GM19395 (cell line): ENCODE measurements at regions not wholly inside any gene's neighbourhood (a gene's known extent, or its start where the extent isn't known, plus 50 kb on each side); places are given as distances from the start of the nearest gene placed in this dataset.

ENCODE experiments used
- ATAC-seq: cut with Tn5 transposase; IDR thresholded peaks from one replicate; pipeline ENCODE4 v1.9.1; 2021; ENCODE audit warnings: mild to moderate bottlenecking, moderate library complexity; ENCODE audit not compliant: unreplicated experiment

DNA sequence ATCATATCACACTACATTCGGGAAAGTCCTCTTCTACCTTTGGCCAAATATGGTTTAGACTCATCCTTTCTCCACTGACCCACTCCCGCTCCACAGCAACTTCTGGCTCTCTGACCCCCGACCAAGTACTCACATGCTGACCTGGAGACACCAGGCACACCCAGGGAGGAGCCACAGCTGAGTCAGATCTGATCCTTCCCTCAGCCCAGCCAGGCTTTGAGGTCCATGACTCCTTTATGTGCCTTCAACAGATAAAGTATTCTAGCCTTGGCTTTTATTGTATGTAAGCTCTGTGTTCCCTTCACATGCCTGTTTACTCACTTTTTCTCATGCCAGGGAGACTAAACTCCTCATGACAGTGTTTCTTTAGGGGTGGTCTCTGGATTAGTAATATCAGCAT is 166.9 kb upstream of the UMPS start:
- no peak for ATAC-seq

DNA sequence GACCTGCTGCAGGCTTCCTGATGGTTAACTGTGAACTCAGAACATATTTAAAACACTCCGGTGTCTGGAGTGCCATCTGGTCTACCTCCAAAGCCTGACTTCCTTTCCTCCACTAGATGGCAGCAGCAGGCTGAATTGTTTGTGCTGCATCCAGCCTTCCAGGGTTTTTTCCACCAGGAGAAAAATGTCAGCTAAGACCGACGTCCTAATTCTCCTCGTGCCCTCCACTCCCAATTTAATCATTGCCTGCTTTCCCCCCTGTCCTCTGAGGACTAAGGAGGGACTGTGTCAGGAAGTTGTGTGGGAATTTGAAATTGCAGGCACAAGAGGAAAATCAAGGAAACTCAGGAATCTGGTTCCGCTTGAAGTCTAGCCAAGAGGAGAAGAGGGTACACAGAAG is 165.2 kb upstream of the UMPS start:
- ATAC-seq, result no peak

DNA sequence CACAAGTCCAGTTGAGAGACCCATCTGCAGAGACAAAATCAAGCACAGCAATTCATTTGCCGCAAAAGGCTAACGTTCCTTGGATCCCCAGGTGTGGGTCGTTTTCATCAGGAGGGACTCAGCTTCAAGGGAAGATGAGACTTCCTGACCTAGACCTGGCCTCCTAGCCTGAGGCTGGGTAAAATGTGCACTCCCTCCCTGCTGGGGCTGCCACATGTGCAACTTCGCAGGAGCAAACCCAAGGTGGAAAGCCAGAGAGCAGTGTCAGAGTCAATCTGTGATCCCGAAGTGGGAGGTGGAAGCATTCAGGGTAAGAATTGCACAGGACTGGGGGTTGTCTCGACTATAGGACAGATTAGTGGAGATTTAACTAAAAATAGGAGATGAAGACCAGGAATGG is 164.7 kb upstream of the UMPS start:
- no peak for ATAC-seq

DNA sequence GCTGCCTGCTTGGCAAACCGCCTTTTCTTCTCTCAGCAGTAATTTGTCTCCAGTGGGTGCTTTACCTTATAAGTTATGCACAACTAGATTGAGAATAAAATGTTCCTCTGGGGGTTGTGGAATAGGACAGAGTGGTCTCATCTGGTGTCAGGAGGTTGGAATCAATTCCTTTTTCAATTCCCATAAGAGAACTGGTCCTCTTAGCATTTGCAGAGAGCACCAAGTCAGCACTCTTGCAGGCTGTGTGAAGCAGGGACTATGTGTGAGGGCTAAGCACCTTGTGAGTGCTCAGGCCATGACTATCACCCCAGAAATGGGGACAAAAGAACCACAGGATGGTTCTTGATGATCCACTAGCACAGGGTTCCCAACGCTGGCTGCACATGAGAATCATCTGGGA is 163.6 kb upstream of the UMPS start:
- no peak for ATAC-seq

DNA sequence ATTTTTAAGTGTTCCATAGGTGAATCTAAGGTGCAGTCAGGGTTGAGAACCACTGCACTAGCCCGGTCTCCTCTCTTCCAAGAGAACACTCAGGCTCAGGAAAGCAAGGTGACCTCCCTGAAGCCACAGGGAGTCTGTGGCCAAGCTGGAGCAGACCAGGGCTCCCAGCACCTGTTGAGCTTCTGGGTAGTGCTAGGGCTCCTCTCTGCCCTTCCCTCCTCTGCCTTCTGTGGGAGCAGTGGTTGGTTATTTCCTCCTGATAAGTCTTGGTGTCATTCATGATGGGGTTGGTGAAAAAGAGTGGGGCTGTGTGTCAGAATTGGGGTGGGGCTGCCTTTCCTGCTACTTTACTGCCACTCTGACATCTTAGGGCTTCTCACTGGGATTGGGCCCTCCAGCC is 163.1 kb upstream of the UMPS start:
- ATAC-seq, result no peak

DNA sequence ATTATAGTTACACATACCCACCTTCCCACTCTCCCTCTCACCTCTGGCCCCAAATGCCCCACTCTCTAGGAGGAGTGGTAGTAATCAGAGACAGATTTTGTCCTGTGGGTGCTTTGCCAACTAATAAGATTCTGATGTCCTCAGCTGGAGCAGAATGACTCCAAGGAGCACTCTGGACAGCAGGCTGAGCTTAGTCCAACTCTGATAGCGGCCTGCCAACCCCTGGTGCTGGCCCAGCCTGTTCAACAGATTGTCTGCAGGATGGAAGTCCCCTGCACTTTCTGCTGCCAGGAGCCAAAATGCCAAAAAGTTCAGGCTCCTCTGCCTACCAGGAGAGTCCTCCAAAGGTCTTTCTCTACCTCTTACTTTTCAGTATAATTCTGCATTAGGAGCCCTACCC is 160.5 kb upstream of the UMPS start:
- no peak for ATAC-seq

DNA sequence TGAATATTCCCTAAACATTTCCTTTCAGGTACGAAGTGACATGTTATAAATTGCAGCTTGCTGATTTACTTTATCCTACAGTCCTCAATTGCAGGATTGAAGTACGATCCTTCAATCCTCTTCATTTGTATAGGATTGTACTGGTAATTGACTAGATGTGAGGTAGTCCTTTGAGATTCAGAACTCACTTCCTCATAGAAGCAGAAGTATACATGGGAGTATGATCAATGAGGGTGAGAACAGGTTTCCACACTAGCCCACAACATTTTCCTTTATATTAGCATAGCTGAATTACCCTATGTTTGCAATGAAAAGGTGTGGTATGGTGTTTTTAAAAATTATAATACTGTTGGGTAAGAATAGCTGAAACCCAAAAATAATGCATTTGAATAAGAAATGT is 160.0 kb upstream of the UMPS start:
- no peak for ATAC-seq

DNA sequence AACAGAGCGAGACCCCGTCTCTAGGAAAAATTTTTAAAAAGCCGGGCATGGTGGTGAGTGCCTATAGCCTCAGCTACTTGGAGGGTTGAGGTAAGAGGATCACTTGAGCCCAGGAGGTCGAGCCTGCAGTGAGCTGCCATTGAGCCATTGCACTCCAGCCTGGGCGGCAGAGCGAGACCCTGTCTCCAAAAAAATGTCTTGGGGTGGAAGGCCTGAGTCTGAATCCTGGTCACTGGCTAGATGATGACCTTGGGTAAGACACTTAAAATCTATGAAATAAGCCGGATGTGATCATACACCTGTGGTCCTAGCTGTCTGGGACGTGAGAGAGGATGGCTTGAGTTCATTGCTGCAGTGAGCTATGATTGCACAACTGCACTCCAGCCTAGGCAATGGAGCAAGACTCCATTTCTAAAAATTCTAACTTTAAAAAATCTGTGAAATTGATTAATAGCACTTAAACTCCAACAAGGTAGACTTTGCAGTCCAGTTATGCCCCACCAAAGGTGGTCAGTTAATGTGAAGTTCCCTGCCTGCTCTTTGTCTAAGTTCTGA is 157.3 kb upstream of the UMPS start:
- no peak for ATAC-seq

DNA sequence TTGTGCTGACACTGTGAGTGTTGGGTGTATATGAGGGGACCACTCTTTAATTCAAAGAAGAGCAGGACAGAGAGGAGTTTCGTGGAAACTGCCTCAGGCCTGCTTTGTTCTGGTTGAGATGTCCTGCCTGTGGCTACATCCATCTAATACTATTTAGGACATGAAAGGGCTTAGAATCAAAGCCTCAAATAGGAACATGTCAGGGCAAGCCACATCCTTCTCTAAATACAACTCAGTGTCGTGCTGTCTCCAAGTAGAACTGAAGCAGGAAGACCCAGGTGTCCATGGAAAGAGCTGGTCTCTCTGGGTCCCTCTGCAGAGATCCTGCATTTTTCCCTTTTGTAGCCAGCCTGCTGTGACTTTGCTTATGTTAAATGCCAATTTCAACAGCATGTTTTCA is 156.2 kb upstream of the UMPS start:
- no peak for ATAC-seq

DNA sequence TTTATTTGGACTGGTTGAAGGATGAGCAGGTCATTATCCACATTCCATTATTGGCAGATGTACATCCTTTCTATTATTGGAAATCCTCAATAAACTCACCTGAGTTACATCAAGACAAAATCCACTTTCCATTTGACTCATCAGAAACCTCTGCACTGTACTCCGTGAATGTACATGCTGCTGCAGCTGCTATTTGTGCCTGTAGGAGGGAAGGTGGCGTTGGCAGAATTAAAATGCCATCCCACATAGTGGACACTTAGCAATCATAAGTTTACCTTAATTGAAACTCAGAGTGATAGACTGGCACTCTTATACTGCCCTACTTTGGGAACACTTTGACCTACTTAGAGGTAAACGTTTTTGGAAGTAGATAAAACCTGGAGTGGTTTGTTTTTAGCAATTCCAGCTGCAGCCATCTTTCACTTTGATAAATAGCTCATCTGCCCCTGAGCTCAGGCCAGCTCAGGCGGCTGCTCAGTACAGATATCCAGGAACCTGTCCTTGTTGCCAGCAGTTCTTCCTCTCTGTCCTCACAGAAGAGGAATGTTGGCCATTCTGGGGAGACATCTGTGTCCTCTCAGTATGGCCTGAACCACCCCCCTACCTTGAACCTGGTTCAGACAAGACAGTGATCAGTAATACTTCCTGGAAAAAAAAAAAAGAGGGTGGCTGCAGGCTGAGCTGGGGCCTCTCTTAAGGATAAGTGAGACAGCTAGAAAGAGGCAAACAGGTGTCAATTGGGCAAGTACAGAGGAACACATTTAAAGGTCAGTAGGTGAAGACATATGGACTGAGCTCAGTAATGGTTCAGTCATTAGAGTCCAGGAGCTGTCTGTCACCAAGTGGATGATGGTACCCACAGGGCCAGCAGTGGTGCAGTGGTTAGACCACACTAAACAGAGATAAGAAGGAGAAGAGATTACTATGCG is 153.4 kb upstream of the UMPS start:
- ATAC-seq, result peak; percentile 51

DNA sequence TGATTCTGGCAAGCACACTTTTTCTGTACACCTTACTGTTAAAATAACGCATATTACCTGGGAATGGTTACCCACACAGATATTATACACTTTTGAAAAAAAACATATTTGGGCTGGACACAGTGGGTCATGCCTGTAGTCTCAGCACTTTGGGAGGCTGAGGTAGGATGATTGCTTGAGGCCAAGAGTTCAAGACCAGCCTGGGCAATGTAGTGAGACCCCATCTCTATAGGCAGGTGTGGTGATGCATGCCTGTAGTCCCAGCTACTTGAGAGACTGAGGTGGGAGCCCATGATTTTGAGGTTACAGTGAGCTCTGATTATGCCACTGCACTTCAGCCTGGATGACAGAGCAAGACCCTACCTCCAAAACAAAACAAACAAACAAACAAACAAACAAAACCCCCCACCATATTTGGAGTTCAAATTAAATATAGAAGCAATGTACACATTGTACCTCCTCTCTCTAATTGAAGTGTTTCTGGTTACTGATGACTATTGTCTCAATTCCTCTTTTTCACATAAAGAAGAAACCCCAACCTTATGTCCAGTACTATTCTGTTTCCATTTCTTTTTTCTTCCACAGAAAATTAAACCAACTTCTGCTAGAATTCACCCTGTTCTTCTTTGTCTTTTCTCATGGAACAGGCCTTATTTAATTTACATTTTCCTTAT is 152.6 kb upstream of the UMPS start:
- ATAC-seq, result no peak

DNA sequence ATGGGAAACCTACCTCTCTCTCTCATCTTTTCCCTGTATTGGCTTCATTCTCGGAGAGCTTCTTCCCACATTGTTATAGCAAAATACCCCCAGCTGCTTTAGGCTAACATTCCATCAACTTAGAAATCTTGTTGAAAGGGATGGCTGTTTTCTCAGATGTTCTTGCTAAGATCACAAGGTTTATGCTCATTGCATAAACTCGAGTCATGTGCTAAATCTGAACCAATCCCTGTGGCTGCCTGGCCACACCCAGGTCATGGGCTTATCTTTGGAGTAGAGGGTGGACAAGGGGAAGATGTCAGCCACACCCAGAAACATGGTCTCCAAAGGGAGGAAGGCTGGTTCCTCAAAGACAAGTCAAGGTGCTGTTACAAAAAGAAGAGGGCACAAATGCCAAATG is 150.6 kb upstream of the UMPS start:
- no peak for ATAC-seq

DNA sequence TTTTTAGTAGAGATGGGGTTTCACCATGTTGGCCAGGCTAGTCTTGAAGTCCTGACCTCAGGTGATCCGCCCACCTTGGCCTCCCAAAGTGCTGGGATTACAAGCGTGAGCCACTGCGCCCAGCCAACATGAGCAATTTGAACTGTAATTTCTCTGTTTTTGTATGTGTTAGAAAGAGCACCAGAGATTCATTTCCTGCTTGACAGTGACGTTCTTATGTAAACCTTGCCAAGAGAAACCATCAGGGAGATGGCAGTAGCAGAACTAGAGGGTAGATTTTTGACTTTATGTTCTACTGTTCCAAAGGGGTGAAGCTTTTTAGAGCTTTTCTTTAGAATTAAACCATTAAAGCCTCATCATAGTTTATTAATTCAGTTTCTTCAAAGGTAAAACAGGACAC is 148.1 kb upstream of the UMPS start:
- no peak for ATAC-seq

DNA sequence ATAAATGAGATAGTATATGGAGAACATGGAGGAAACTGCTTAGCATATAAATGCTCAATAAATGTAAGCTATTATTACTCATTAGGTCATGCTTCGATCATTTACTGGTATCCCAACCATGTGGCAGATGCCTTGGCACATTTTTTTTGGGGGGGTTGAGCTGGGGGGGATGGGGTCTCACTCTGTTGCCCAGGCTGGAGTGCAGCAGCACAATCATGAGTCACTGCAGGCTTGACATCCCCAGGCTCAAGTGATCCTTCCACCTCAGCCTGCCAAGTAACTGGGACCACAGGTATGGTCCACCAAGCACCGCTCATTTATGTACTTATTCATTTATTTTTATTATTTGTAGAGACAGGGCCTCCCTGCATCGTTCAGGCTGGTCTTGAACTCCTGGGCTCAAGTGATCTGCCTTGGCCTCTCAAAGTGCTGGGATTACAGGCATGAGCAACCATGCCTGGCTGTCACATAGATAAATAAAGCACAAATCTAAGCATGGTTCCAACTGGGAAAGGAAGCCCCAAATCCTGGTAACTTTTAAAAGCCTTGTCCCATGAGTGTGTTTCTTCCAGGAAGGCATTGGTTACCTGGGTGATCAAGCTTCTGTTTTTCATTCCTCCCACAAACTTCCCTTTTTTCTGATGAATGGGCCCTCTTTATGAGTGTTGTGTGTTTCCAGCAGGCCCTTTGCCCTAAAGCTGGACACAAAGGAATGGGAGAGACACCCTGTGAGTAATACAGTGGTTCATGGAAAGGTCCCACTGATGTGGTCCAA is 147.4 kb upstream of the UMPS start:
- no peak for ATAC-seq

DNA sequence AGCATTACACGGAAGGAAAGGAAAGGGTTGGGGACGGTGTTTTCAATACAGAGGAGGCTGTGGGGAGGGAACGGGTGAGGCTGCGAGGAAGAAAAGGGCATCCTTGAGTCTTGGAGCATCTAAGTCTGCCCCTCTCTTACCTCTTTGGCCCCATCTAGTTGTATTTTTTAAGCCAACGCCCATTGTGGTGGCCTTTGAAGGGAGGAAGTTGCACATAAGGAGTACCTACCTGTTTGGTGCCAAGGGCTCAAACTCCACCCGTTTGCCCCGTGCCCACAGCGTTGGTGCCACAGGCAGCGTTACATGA is 146.1 kb upstream of the UMPS start:
- ATAC-seq, result peak; percentile 14

DNA sequence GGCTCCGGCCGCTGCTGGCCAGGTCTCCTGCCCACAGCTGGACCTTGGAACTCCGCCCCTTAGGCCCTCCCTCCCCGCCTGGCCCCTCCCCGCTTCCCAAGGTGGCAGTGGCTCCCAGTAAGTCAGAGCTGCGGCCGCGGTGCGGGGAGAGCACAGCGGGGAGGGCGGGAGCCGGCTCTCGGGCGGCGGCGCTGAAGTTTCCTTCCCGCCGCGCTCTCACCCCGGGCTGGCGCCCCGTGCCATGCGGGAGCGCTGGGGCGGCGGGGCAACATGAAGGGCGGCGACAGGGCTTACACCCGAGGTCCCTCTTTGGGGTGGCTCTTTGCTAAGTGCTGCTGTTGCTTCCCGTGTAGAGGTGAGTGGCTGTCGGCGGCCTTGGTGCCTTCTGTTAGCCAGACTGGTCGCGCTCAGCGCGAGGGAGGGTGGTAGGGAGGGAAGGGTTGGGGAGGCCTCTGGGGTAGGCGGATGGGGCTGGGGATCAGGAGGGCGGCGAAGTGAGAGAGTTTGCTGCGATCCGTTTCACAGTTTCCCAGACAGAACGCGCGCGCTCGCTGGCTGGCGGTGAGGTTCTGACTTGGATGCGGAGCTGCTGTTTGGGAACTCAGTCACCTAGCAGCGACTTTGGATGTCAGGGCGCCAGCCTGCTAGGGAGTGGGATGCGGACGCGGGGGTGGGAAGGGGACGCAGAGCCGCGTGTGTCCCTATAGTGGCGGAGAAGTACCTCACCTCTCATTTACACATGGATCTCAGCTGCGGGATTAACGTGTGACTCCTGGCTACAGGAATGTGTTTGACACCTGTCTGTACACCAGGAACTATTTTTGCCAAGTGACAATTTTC is 145.5 kb upstream of the UMPS start:
- peak; percentile 60 for ATAC-seq

DNA sequence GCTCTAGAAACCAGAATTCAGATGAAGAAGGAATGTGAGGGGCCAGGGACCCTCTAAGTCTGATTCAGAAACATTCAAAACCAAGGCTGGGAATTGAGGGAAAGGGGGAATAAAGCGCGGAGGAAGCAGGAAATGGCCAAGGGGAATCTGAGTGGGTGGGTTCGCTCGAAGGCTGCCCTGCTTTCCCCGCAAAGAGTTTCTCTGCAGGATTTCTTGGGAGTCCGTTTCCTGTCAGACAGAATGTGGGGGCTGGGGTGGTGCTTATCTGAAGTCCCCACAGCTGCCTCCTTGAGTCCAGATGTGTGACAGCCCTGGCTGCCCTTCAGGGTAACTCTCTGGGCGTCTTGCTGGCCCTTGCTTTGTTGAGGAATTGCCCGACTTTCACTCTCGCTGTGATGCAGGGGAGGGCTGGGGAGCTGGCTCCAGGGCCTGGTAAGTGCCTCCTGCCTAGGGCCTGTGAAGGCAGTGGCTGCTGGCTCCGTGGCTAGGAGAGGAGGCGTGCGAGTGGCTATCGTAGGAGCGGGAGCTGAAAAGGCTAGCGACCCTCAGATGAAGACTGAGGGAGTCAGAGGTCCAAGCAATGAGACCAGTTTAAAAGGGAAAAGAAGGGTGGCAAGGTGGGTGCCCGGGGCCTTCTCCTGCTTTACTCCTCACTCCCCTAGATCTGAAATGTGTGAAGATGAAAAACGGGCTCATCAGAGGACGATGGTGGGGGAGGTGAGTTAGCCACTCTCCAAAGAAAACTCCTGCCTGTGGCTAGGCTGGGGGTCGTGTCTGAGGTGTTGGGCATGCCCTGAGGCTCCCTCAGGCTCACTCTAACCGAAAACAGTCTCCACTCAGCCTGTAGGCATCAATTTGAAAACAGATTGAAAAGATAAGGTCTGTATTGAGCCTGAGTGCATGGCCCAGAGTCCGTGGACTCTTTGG is 143.9 kb upstream of the UMPS start:
- ATAC-seq, result no peak

DNA sequence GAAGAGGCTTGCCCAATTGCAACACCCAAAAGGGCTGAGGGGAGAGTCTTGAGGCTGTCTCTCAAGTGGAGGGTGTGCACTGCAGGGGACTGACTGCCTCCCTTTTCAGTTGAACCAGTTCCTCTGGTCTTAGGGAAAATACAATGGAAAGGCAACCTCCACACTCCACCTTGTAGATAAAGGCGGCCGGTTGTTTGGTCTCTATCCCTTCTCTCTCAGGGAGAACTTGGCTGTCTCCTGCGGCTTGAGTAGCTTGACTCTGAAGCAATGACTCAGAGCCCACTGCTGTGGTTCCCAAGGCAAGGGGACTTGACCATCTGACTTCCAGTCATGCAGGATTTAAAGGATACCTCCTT is 143.2 kb upstream of the UMPS start:
- no peak for ATAC-seq

DNA sequence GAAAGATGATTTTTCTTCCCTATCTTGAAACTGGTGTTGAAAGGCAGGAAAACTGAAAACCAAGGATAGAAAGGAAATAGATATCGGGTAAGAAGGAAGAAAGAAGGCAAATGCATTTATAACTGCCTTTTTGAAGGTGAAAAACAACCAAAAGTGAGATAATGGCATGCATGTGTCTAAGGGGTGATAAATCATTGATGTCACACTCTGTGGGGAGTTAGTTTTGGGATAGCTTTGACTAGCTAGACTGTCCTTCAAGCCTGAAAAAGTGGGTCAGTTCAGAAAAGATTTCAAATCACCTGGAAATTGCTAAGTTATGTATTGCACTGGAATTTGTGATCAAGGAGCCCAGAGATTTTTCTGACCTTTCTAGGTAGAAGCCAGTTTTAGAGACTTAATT is 142.2 kb upstream of the UMPS start:
- ATAC-seq, result no peak

DNA sequence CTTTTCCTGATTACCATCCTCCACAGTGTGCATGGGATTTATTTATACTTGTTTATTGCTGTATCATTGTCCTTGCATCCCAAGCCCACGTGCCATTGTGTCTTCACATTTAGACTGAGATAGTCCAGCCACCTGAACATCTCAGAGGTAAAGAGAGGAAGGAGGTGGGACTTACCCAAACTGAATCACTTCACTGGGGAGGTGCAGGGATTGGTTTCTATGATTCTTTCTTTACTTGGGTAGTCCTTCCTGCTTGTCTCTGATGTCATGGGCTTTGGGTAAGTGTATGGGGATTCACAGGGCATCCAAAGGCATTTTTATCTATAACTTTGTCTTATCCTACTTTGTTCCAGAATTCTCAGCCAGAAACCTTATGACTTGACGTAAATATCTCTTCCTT is 141.5 kb upstream of the UMPS start:
- ATAC-seq, result no peak
